ENCODE measurements at regions not wholly inside any gene's neighbourhood (a gene's known extent, or its start where the extent isn't known, plus 50 kb on each side); places are given as distances from the start of the nearest gene placed in this dataset.

DNA sequence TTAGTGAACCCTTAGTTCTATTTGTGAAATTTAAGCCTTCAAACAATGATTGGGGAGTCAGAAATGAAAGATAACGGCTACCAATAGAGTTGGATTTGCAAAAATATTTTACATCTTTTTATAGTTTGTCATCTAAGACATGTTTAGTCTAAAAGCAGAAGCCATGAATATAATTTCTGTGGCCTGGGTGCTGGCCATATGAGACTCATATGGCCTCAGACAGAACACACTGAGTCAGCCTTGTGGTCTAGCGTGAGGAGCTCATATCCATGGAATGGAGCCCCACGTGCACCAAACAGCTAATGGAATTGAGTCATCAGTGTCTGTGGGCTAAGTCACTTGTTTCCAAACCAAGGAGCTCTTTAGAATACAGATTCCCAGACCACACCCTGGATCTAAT lies 240.7 kb upstream of the NREP start:
- Histone ChIP-seq H3K36me3 (ENCODE audit: insufficient read depth, low read length) (no peaks in the 10 kb centered on the region), H3K27me3 (ENCODE audit: control insufficient read depth in 1 of 2, insufficient read depth in 2 of 2, low read length in 2 of 2) (no peaks in the 10 kb centered on the region), H3K4me1 (ENCODE audit: insufficient read depth, low read length) (no peaks in the 10 kb centered on the region), H3K9me3 (ENCODE audit: control insufficient read depth in 1 of 2, insufficient read depth in 1 of 2, low read length in 2 of 2) (no peaks in the 10 kb centered on the region), H3K4me3 (ENCODE audit: low read length) (no peak overlapping the region), H3K27ac (ENCODE audit: low read depth in 1 of 2, low read length in 2 of 2) (no peak overlapping the region)
- Mint-ChIP-seq H3K36me3 (ENCODE audit: low read depth) (no peaks in the 10 kb centered on the region), H3K27ac (no peak overlapping the region), H3K27me3 (peaks cover 7% of the 10 kb centered on the region), H3K4me1 (ENCODE audit: low read depth) (no peaks in the 10 kb centered on the region), H3K9me3 (no peaks in the 10 kb centered on the region), H3K4me3 (no peak overlapping the region)
- DNase-seq (no peak), ATAC-seq (ENCODE audit: poor library complexity) (no peak)
- intact Hi-C loops (cut with DNase I, micrococcal nuclease), result no loop called here
- no peak for TF ChIP-seq CTCF (IDR thresholded peaks at IDR 0.05)
- ChIA-PET CTCF (no interaction called here), POLR2A (no interaction called here)

DNA sequence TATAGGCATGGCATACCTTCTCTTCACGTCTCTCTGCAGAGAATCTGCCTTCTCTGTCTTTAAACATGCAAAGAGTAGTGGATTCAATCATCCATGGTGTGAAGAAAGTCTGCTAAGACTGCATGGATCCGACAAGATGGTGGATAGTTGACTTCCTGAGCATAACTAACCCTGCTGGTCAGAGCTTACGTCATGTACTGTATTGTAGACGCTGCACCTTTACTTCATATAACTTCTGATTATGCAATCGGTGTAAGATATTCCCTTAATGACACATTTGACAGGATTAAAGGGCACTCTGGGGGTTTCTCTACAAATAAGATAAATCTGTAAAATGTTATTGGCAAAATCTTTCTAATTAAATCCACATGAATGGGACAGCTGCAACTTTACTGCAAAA lies 240.3 kb upstream of the NREP start:
- no peak for DNase-seq
- Histone ChIP-seq H3K4me3 (ENCODE audit: low read length) (no peak overlapping the region), H3K27ac (ENCODE audit: low read depth in 1 of 2, low read length in 2 of 2) (no peak overlapping the region), H3K4me1 (ENCODE audit: insufficient read depth, low read length) (no peaks in the 10 kb centered on the region), H3K9me3 (ENCODE audit: control insufficient read depth in 1 of 2, insufficient read depth in 1 of 2, low read length in 2 of 2) (no peaks in the 10 kb centered on the region), H3K36me3 (ENCODE audit: insufficient read depth, low read length) (no peaks in the 10 kb centered on the region), H3K27me3 (ENCODE audit: control insufficient read depth in 1 of 2, insufficient read depth in 2 of 2, low read length in 2 of 2) (no peaks in the 10 kb centered on the region)
- TF ChIP-seq CTCF (IDR thresholded peaks at IDR 0.05), result no peak
- H3K27ac Mint-ChIP-seq, result no peak overlapping the region
- ChIA-PET CTCF (no interaction called here), POLR2A (no interaction called here)
- no peak for ATAC-seq (ENCODE audit: poor library complexity)
- peaks cover 7% of the 10 kb centered on the region for H3K27me3 Mint-ChIP-seq
- no peak overlapping the region for H3K4me3 Mint-ChIP-seq
- intact Hi-C loops (cut with DNase I, micrococcal nuclease), result no loop called here
- H3K4me1 Mint-ChIP-seq (ENCODE audit: low read depth), result no peaks in the 10 kb centered on the region
- no peaks in the 10 kb centered on the region for H3K36me3 Mint-ChIP-seq (ENCODE audit: low read depth)
- no peaks in the 10 kb centered on the region for H3K9me3 Mint-ChIP-seq

DNA sequence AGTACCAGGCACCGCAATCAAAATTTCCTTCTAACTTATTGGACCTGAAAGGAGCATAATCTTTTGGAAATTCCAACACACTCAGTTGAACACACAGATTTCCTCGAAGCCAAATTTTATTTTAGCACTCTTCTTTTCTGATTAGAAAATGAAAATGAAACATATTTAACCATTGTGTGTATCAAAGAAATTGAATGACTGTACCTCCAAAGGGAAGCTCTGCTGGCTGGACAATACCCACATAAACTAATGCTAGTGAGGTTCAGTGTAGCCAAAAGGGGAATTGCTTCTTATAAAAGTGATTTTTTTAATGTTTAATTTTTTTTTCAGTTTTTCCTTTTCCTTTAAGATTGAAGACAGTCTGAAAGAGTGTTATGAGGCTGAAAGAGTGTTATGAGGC lies 239.6 kb upstream of the NREP start:
- ATAC-seq (ENCODE audit: poor library complexity), result no peak
- H3K27me3 Mint-ChIP-seq, result peaks cover 7% of the 10 kb centered on the region
- TF ChIP-seq CTCF (IDR thresholded peaks at IDR 0.05), result no peak
- CTCF ChIA-PET, result no interaction called here
- H3K36me3 Mint-ChIP-seq (ENCODE audit: low read depth), result no peaks in the 10 kb centered on the region
- no peaks in the 10 kb centered on the region for H3K27me3 ChIP-seq (ENCODE audit: control insufficient read depth in 1 of 2, insufficient read depth in 2 of 2, low read length in 2 of 2)
- no peak overlapping the region for H3K27ac ChIP-seq (ENCODE audit: low read depth in 1 of 2, low read length in 2 of 2)
- no peaks in the 10 kb centered on the region for H3K36me3 ChIP-seq (ENCODE audit: insufficient read depth, low read length)
- intact Hi-C loops (cut with DNase I, micrococcal nuclease), result no loop called here
- H3K4me1 ChIP-seq (ENCODE audit: insufficient read depth, low read length), result no peaks in the 10 kb centered on the region
- H3K9me3 ChIP-seq (ENCODE audit: control insufficient read depth in 1 of 2, insufficient read depth in 1 of 2, low read length in 2 of 2), result no peaks in the 10 kb centered on the region
- no peak overlapping the region for H3K27ac Mint-ChIP-seq
- no peaks in the 10 kb centered on the region for H3K4me1 Mint-ChIP-seq (ENCODE audit: low read depth)
- no peak overlapping the region for H3K4me3 ChIP-seq (ENCODE audit: low read length)
- POLR2A ChIA-PET, result no interaction called here
- no peak overlapping the region for H3K4me3 Mint-ChIP-seq
- no peaks in the 10 kb centered on the region for H3K9me3 Mint-ChIP-seq
- DNase-seq, result no peak

Measured in CD4-positive, alpha-beta T cell (primary cell).